ENCODE measurements at regions not wholly inside any gene's neighbourhood (a gene's known extent, or its start where the extent isn't known, plus 50 kb on each side); places are given as distances from the start of the nearest gene placed in this dataset.
A peak's percentile ranks its signal among the peaks of the same experiment; 100 is the strongest.

DNA sequence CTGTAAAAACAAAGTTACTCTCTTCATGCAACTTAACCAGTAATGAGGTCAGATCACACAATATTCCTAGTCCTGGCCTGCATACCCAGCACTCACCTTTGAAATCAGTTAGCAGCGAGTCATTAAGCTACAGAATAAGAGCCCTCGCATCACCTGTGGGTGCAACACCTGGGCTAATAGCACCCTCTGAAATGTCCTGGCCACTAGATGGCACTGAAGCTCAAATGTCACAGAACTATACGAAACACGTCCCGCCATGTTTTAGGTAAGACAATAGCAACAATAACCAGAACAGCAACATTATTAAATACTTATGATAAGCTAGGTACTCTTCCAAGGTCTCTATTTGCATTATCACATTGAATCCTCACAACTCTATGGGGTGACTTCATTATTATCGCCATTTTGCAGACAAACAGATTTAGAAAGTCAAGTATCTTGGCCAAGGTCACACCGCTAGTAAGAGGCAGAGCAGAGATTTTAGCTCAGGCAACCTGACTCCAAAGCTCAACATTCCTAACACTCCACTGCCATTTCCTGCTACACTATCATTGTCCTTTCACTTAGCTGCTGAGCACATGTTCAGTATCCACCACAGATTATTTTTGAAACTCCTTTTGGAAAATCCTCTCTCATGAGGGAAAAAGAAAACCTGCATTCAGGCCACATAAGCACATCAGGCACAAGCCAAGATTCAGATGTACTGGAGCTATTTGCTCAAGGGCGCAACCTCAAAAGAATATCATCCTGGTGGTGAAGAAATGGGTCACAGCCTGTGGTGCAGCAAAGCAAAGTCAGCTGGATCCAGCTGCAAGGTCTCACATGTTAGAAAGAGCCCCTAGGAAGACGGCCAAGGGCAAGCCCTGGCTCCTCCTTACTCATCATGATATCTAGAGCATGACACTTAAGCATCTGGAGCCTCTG is 59.5 kb upstream of the KDR start:
- peak overlapping the region; percentile 35 for H3K9ac ChIP-seq (replicated peaks; ENCODE audit: extremely low read depth, insufficient read depth, low read length)
- peak overlapping the region; percentile 63 for H3K27ac ChIP-seq (ENCODE audit: insufficient read depth, low read depth, low read length)
- H3K27me3 ChIP-seq (ENCODE audit: control insufficient read depth in 2 of 2, insufficient read depth in 2 of 2, low read length in 2 of 2) = no peaks in the 10 kb centered on the region
- H3K4me2 ChIP-seq (ENCODE audit: insufficient read depth, low read length) = peak overlapping the region; percentile 32
- H3K9me1 ChIP-seq (replicated peaks; ENCODE audit: control insufficient read depth, extremely low read depth, insufficient read depth, low read length) = no peaks in the 10 kb centered on the region
- FAIRE-seq (no peak), DNase-seq (ENCODE audit: low read depth, low spot score) (no peak)
- no peaks in the 10 kb centered on the region for H4K20me1 ChIP-seq (replicated peaks; ENCODE audit: control insufficient read depth, extremely low read depth, insufficient read depth, low read length)
- intact Hi-C loops (cut with micrococcal nuclease) (loop anchor here (1.0 to 10.0 kb wide), 5 partner anchors 9 to 210 kb away; partner anchors contain the start of gene KDR), dilution Hi-C loops (cut with MboI; ENCODE audit: extremely low pct_ligation_motif_present, low sequenced_read_pairs) (no loop called here)
- H3K79me2 ChIP-seq (ENCODE audit: control insufficient read depth, insufficient read depth, low read length) = no peaks in the 10 kb centered on the region
- ChIA-PET POLR2A (interaction anchor here (0.5 to 5.3 kb wide), 5 partner anchors 11 to 67 kb away, joined by 3 to 27 read pairs (median 5); partner anchors contain the start of gene KDR), CTCF (interaction anchor here (0.8 to 6.4 kb wide), 32 partner anchors 9 to 682 kb away, joined by 3 to 72 read pairs (median 5); partner anchors contain the start of genes KDR and SRD5A3)
- H3K36me3 ChIP-seq (ENCODE audit: control insufficient read depth in 2 of 2, extremely low read depth in 1 of 2, insufficient read depth in 2 of 2, low read length in 2 of 2) = no peaks in the 10 kb centered on the region
- H3K4me3 ChIP-seq (replicated peaks in 1 of 3; ENCODE audit: insufficient read depth in 1 of 3, low read depth in 1 of 3, low read length in 3 of 3) = no peak overlapping the region
- TF ChIP-seq, protein P1, sequence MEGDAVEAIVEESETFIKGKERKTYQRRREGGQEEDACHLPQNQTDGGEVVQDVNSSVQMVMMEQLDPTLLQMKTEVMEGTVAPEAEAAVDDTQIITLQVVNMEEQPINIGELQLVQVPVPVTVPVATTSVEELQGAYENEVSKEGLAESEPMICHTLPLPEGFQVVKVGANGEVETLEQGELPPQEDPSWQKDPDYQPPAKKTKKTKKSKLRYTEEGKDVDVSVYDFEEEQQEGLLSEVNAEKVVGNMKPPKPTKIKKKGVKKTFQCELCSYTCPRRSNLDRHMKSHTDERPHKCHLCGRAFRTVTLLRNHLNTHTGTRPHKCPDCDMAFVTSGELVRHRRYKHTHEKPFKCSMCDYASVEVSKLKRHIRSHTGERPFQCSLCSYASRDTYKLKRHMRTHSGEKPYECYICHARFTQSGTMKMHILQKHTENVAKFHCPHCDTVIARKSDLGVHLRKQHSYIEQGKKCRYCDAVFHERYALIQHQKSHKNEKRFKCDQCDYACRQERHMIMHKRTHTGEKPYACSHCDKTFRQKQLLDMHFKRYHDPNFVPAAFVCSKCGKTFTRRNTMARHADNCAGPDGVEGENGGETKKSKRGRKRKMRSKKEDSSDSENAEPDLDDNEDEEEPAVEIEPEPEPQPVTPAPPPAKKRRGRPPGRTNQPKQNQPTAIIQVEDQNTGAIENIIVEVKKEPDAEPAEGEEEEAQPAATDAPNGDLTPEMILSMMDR (IDR thresholded peaks at IDR 0.05; ENCODE audit: extremely low read depth in 1 of 2, insufficient read depth in 1 of 2, low read depth in 1 of 2, low read length in 2 of 2) = peak in 1 of 2 donors; percentile 30
- no peak for TF ChIP-seq EZH2 (IDR thresholded peaks at IDR 0.05; ENCODE audit: borderline replicate concordance, low read depth, low read length, severe bottlenecking)
- no TSS peak for BruUV-seq (replicated peaks)
- no peak overlapping the region for H2AFZ ChIP-seq (ENCODE audit: low read depth, low read length)
- peaks cover 64% of the 10 kb centered on the region for H3K4me1 ChIP-seq (ENCODE audit: control insufficient read depth, extremely low read depth, insufficient read depth, low read length)
- H3K9me3 ChIP-seq (replicated peaks; ENCODE audit: control insufficient read depth, insufficient read depth, low read length) = no peaks in the 10 kb centered on the region

- BruUV-seq (replicated peaks) = no TSS peak
- TF ChIP-seq, protein P1 (IDR thresholded peaks at IDR 0.05; ENCODE audit: extremely low read depth in 1 of 2, insufficient read depth in 1 of 2, low read depth in 1 of 2, low read length in 2 of 2) = peak; percentile 6 to 32
- TF ChIP-seq GATA2 (IDR thresholded peaks at IDR 0.05; ENCODE audit: insufficient read depth, insufficient read length, low read depth, low read length) = no peak
- Histone ChIP-seq H3K9me1 (replicated peaks; ENCODE audit: control insufficient read depth, extremely low read depth, insufficient read depth, low read length) (no peaks in the 10 kb centered on the region), H3K79me2 (ENCODE audit: control insufficient read depth, insufficient read depth, low read length) (no peaks in the 10 kb centered on the region), H3K9ac (replicated peaks; ENCODE audit: extremely low read depth, insufficient read depth, low read length) (no peak overlapping the region), H3K9me3 (replicated peaks; ENCODE audit: control insufficient read depth, insufficient read depth, low read length) (no peaks in the 10 kb centered on the region), H3K27me3 (ENCODE audit: control insufficient read depth in 2 of 2, insufficient read depth in 2 of 2, low read length in 2 of 2) (no peaks in the 10 kb centered on the region), H3K4me1 (ENCODE audit: control insufficient read depth, extremely low read depth, insufficient read depth, low read length) (peaks cover 60% of the 10 kb centered on the region), H3K4me3 (replicated peaks in 1 of 3; ENCODE audit: insufficient read depth in 1 of 3, low read depth in 1 of 3, low read length in 3 of 3) (no peak overlapping the region), H3K27ac (ENCODE audit: insufficient read depth, low read depth, low read length) (peak overlapping the region; percentile 67), H3K36me3 (ENCODE audit: control insufficient read depth in 2 of 2, extremely low read depth in 1 of 2, insufficient read depth in 2 of 2, low read length in 2 of 2) (no peaks in the 10 kb centered on the region), H2AFZ (ENCODE audit: low read depth, low read length) (no peak overlapping the region), H4K20me1 (replicated peaks; ENCODE audit: control insufficient read depth, extremely low read depth, insufficient read depth, low read length) (no peaks in the 10 kb centered on the region), H3K4me2 (ENCODE audit: insufficient read depth, low read length) (peak overlapping the region; percentile 72)
- ChIA-PET POLR2A (interaction anchor here (5.3 kb wide), 1 partner anchor 61 kb away, joined by 27 read pairs; the partner anchor contains the start of gene KDR), CTCF (interaction anchor here (0.7 to 6.4 kb wide), 28 partner anchors 11 to 215 kb away, joined by 3 to 72 read pairs (median 6); partner anchors contain the start of genes KDR and SRD5A3)
- dilution Hi-C loops (cut with MboI; ENCODE audit: extremely low pct_ligation_motif_present, low sequenced_read_pairs) = no loop called here
- no peak for FAIRE-seq
- DNase-seq (ENCODE audit: low read depth, low spot score) = peak; percentile 50
- intact Hi-C loops (cut with micrococcal nuclease) = loop anchor here (1.0 to 10.0 kb wide), 4 partner anchors 28 to 211 kb away; no protein-coding TSS in a partner anchor
Observed at GRCh38 chr4:55186123-55186522, 60.7 kb upstream of the KDR start.

Data from endothelial cell of umbilical vein (primary cell).